ENCODE measurements at regions not wholly inside any gene's neighbourhood (a gene's known extent, or its start where the extent isn't known, plus 50 kb on each side); places are given as distances from the start of the nearest gene placed in this dataset.

DNA sequence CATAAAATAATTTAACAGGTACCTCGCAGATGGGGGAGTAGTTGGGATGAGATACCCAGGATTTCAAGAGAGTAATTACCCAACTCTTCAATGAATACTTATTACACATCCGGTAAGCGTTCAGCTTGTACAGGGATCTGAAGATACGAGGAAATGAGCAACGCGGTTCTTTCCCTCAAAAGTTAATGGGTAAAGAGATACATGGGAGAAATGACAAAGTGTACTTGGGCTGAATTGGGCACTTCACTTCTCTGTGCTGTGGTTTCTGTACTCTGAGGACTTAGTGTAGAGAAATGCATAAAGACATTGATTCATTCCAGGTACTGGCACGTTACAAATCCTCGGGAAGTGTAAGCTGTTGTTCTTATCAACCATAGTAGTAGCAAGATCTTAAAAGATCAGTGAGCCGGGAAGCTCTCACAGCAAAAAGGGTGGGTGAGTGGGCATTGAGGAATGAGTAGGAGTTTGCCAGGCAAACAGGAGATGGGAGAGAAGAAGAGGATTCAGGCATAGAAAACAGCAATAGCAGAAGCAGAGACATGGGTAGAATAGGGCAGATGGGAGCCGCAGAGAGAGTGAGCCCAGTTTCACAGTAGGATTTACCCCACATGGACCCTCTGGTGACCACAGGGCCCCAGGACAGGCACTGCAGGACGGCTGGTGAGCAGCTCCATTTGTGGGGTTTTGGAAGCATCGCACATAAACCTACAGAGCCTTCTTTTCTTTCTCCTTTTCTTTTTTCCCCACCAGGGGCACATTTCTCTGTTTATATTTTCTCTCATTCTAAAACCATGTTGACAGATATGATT, 304.3 kb upstream of the PITRM1 start:
- TF ChIP-seq, protein P1, sequence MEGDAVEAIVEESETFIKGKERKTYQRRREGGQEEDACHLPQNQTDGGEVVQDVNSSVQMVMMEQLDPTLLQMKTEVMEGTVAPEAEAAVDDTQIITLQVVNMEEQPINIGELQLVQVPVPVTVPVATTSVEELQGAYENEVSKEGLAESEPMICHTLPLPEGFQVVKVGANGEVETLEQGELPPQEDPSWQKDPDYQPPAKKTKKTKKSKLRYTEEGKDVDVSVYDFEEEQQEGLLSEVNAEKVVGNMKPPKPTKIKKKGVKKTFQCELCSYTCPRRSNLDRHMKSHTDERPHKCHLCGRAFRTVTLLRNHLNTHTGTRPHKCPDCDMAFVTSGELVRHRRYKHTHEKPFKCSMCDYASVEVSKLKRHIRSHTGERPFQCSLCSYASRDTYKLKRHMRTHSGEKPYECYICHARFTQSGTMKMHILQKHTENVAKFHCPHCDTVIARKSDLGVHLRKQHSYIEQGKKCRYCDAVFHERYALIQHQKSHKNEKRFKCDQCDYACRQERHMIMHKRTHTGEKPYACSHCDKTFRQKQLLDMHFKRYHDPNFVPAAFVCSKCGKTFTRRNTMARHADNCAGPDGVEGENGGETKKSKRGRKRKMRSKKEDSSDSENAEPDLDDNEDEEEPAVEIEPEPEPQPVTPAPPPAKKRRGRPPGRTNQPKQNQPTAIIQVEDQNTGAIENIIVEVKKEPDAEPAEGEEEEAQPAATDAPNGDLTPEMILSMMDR (IDR thresholded peaks at IDR 0.05) = no peak
- TF ChIP-seq POLR2A (IDR thresholded peaks at IDR 0.05) = no peak
- no peak for TF ChIP-seq EP300 (IDR thresholded peaks at IDR 0.05; ENCODE audit: low read depth)

Measured in transverse colon (tissue), 3 donors.